ENCODE measurements at regions not wholly inside any gene's neighbourhood (a gene's known extent, or its start where the extent isn't known, plus 50 kb on each side); places are given as distances from the start of the nearest gene placed in this dataset.

- no peak overlapping the region for H3K27ac ChIP-seq
Measured at GRCh38 chr12:111105294-111105693, 184.9 kb upstream of the MYL2 start.

GRCh38 chr12:111103583-111103982 lies 183.2 kb upstream of the MYL2 start:
- TF ChIP-seq CTCF (conservative IDR thresholded peaks at IDR 0.05), result no peak
- TF ChIP-seq ZFX (IDR thresholded peaks at IDR 0.05), result no peak
- H3K27ac ChIP-seq, result no peak overlapping the region

More at GRCh38 chr12:111105294-111105693, 184.9 kb upstream of the MYL2 start:
- TF ChIP-seq CTCF (conservative IDR thresholded peaks at IDR 0.05) (no peak), ZFX (IDR thresholded peaks at IDR 0.05) (no peak)

- TF ChIP-seq CTCF (conservative IDR thresholded peaks at IDR 0.05) (no peak), ZFX (IDR thresholded peaks at IDR 0.05) (no peak)
- no peak overlapping the region for H3K27ac ChIP-seq
Measured at GRCh38 chr12:111102102-111102739, 181.8 kb upstream of the MYL2 start.

- H3K27ac ChIP-seq, result no peak overlapping the region
- TF ChIP-seq ZFX (IDR thresholded peaks at IDR 0.05) (no peak), CTCF (conservative IDR thresholded peaks at IDR 0.05) (no peak)
Measured at GRCh38 chr12:111101003-111101402, 180.6 kb upstream of the MYL2 start.

GRCh38 chr12:111100554-111100953 lies 180.2 kb upstream of the MYL2 start:
- TF ChIP-seq CTCF (conservative IDR thresholded peaks at IDR 0.05), result no peak
- TF ChIP-seq ZFX (IDR thresholded peaks at IDR 0.05), result no peak
- no peak overlapping the region for H3K27ac ChIP-seq

GRCh38 chr12:111100003-111100402 lies 179.6 kb upstream of the MYL2 start:
- no peak overlapping the region for H3K27ac ChIP-seq
- no peak for TF ChIP-seq ZFX (IDR thresholded peaks at IDR 0.05)
- no peak for TF ChIP-seq CTCF (conservative IDR thresholded peaks at IDR 0.05)

GRCh38 chr12:111099186-111099585 lies 178.8 kb upstream of the MYL2 start:
- TF ChIP-seq ZFX (IDR thresholded peaks at IDR 0.05) (no peak), CTCF (conservative IDR thresholded peaks at IDR 0.05) (no peak)
- no peak overlapping the region for H3K27ac ChIP-seq
